Trophoblast cell (in vitro differentiated cells and primary cell): ENCODE measurements at regions not wholly inside any gene's neighbourhood (a gene's known extent, or its start where the extent isn't known, plus 50 kb on each side); places are given as distances from the start of the nearest gene placed in this dataset.

Experiments used
- DNase-seq, 2 donors: peaks; one replicate each; pipeline ENCODE4 v3.0.0-alpha.2; 2016
- H2AFZ ChIP-seq: 2 replicates; pipeline ENCODE4 v1.6.1; 2013; ENCODE audit warnings: low read length, moderate library complexity, mild to moderate bottlenecking; ENCODE audit not compliant: insufficient read depth, poor library complexity
- H2AK5ac ChIP-seq: 2 replicates; pipeline ENCODE4 v1.6.1; 2013; ENCODE audit warnings: mild to moderate bottlenecking, low read length
- H2BK120ac ChIP-seq: 2 replicates; pipeline ENCODE4 v1.6.1; 2013; ENCODE audit warnings: low read length, mild to moderate bottlenecking, moderate library complexity; ENCODE audit not compliant: insufficient read depth, poor library complexity
- H2BK12ac ChIP-seq: 2 replicates; pipeline ENCODE4 v1.6.1; 2013; ENCODE audit warnings: mild to moderate bottlenecking, low read length, moderate library complexity
- H2BK5ac ChIP-seq: 2 replicates; pipeline ENCODE4 v1.6.1; 2013; ENCODE audit warnings: low read length, low read depth, moderate library complexity, mild to moderate bottlenecking; ENCODE audit not compliant: poor library complexity
- H3K14ac ChIP-seq: 2 replicates; pipeline ENCODE4 v1.6.1; 2013; ENCODE audit warnings: mild to moderate bottlenecking, low read length
- H3K18ac ChIP-seq: 2 replicates; pipeline ENCODE4 v1.6.1; 2013; ENCODE audit warnings: mild to moderate bottlenecking, low read length
- H3K23ac ChIP-seq: 2 replicates; pipeline ENCODE4 v1.6.1; 2013; ENCODE audit warnings: low read length
- H3K27ac ChIP-seq: 2 replicates; pipeline ENCODE4 v1.5.1; 2013; ENCODE audit warnings: low read depth, mild to moderate bottlenecking, inconsistent platforms, low read length, moderate library complexity
- H3K27me3 ChIP-seq: 2 replicates; pipeline ENCODE4 v1.6.1; 2013; ENCODE audit warnings: inconsistent platforms, mild to moderate bottlenecking, low read length, moderate library complexity; ENCODE audit not compliant: insufficient read depth
- H3K36me3 ChIP-seq, 2 experiments: 1 replicate in 1 of 2; 2 replicates in 1 of 2; pipeline ENCODE4 v1.6.1; 2013; ENCODE audit warnings: low read length in 2 of 2, mild to moderate bottlenecking in 2 of 2, moderate library complexity in 1 of 2; ENCODE audit not compliant: insufficient read depth in 2 of 2, control insufficient read depth in 1 of 2
- H3K4ac ChIP-seq: 2 replicates; pipeline ENCODE4 v1.6.1; 2013; ENCODE audit warnings: low read depth, mild to moderate bottlenecking, low read length, moderate library complexity
- H3K4me1 ChIP-seq, 2 experiments: 1 replicate in 1 of 2; 2 replicates in 1 of 2; pipeline ENCODE4 v1.6.1; 2013; ENCODE audit warnings: low read length in 2 of 2, mild to moderate bottlenecking in 2 of 2, moderate library complexity in 1 of 2; ENCODE audit not compliant: insufficient read depth in 2 of 2, control insufficient read depth in 1 of 2
- H3K4me2 ChIP-seq: 2 replicates; pipeline ENCODE4 v1.6.1; 2013; ENCODE audit warnings: inconsistent platforms, mild to moderate bottlenecking, low read length, moderate library complexity
- H3K4me3 ChIP-seq: 2 replicates; pipeline ENCODE4 v1.5.1; 2013; ENCODE audit warnings: mild to moderate bottlenecking, low read depth, low read length, inconsistent platforms
- H3K79me1 ChIP-seq: one replicate; pipeline ENCODE4 v1.6.1; 2013; ENCODE audit warnings: low read length
- H3K79me2 ChIP-seq: 2 replicates; pipeline ENCODE4 v1.6.1; 2013; ENCODE audit warnings: low read length, mild to moderate bottlenecking; ENCODE audit not compliant: control insufficient read depth, insufficient read depth, poor library complexity
- H3K9ac ChIP-seq: 2 replicates; pipeline ENCODE4 v1.6.1; 2013; ENCODE audit warnings: mild to moderate bottlenecking, low read length
- H3K9me3 ChIP-seq: 2 replicates; pipeline ENCODE4 v1.6.1; 2013; ENCODE audit warnings: low read depth, mild to moderate bottlenecking, control low read depth, inconsistent platforms, low read length; ENCODE audit not compliant: insufficient read depth
- H4K12ac ChIP-seq: 2 replicates; pipeline ENCODE4 v1.6.1; 2013; ENCODE audit warnings: low read depth, mild to moderate bottlenecking, low read length, moderate library complexity
- H4K8ac ChIP-seq: 2 replicates; pipeline ENCODE4 v1.6.1; 2013; ENCODE audit warnings: low read depth, mild to moderate bottlenecking, low read length, moderate library complexity
- H4K91ac ChIP-seq: one replicate; pipeline ENCODE4 v1.6.1; 2013; ENCODE audit warnings: low read depth, mild to moderate bottlenecking, low read length, moderate library complexity
- WGBS: extraction: QIAGEN DNeasy Blood & Tissue Kit; methylation state at CpG from one replicate; pipeline ENCODE4 v1.1.7; 2013; ENCODE audit warnings: missing lambda C conversion rate; ENCODE audit not compliant: insufficient read length, insufficient coverage; ENCODE audit errors: extremely low coverage; 5-methylcytosine and 5-hydroxymethylcytosine counted together

- Histone ChIP-seq H3K79me2 (no peaks in the 10 kb centered on the region), H2BK120ac (no peak overlapping the region), H3K36me3 (no peaks in the 10 kb centered on the region), H2AK5ac (no peak overlapping the region), H3K18ac (no peak overlapping the region), H2AFZ (no peak overlapping the region), H3K79me1 (no peaks in the 10 kb centered on the region), H3K27ac (no peak overlapping the region), H3K9me3 (no peaks in the 10 kb centered on the region), H3K4me1 (no peaks in the 10 kb centered on the region), H3K9ac (no peak overlapping the region), H4K91ac (no peak overlapping the region), H3K23ac (no peak overlapping the region), H4K12ac (no peak overlapping the region), H3K4me3 (no peak overlapping the region), H4K8ac (no peak overlapping the region), H2BK12ac (no peak overlapping the region), H3K4ac (no peak overlapping the region), H3K14ac (no peak overlapping the region), H3K27me3 (no peaks in the 10 kb centered on the region), H2BK5ac (no peak overlapping the region), H3K4me2 (no peak overlapping the region)
- no peak for DNase-seq
- no CpG with 5 or more reads among the region's 2 CpGs for whole genome bisulfite sequencing
These were observed 57.5 kb upstream of the GC start for GRCh38 chr4:71841336-71841735.

- no peak overlapping the region for H4K91ac ChIP-seq
- H3K36me3 ChIP-seq: no peaks in the 10 kb centered on the region
- H3K23ac ChIP-seq: no peak overlapping the region
- H2AK5ac ChIP-seq: no peak overlapping the region
- no peak overlapping the region for H4K12ac ChIP-seq
- no peak overlapping the region for H3K4me3 ChIP-seq
- H3K9me3 ChIP-seq: no peaks in the 10 kb centered on the region
- no peak overlapping the region for H3K14ac ChIP-seq
- no peak overlapping the region for H3K4me2 ChIP-seq
- H2BK120ac ChIP-seq: no peak overlapping the region
- no peak overlapping the region for H3K27ac ChIP-seq
- no peak overlapping the region for H3K9ac ChIP-seq
- no peak overlapping the region for H2BK5ac ChIP-seq
- H4K8ac ChIP-seq: no peak overlapping the region
- H3K4ac ChIP-seq: no peak overlapping the region
- H3K79me1 ChIP-seq: no peaks in the 10 kb centered on the region
- no peak for DNase-seq
- no peaks in the 10 kb centered on the region for H3K4me1 ChIP-seq
- WGBS: no CpG with 5 or more reads among the region's 1 CpG
- H3K27me3 ChIP-seq: no peaks in the 10 kb centered on the region
- no peak overlapping the region for H2BK12ac ChIP-seq
- H2AFZ ChIP-seq: no peak overlapping the region
- no peaks in the 10 kb centered on the region for H3K79me2 ChIP-seq
- H3K18ac ChIP-seq: no peak overlapping the region
These were observed 63.4 kb upstream of the GC start for GRCh38 chr4:71847300-71847699.

GRCh38 chr4:71855944-71856343 lies 72.1 kb upstream of the GC start:
- H3K4me2 ChIP-seq: no peak overlapping the region
- no peak overlapping the region for H4K12ac ChIP-seq
- WGBS: no CpG with 5 or more reads among the region's 1 CpG
- H3K14ac ChIP-seq: no peak overlapping the region
- peaks cover 3% of the 10 kb centered on the region for H3K9me3 ChIP-seq
- no peak overlapping the region for H3K18ac ChIP-seq
- no peak overlapping the region for H3K9ac ChIP-seq
- no peaks in the 10 kb centered on the region for H3K36me3 ChIP-seq
- H3K27me3 ChIP-seq: no peaks in the 10 kb centered on the region
- H3K79me1 ChIP-seq: peaks cover 2% of the 10 kb centered on the region
- no peak overlapping the region for H3K27ac ChIP-seq
- no peak overlapping the region for H3K4me3 ChIP-seq
- H2BK12ac ChIP-seq: peak overlapping the region; percentile 43
- no peak overlapping the region for H3K23ac ChIP-seq
- no peak overlapping the region for H4K91ac ChIP-seq
- no peaks in the 10 kb centered on the region for H3K79me2 ChIP-seq
- H4K8ac ChIP-seq: no peak overlapping the region
- H2BK120ac ChIP-seq: no peak overlapping the region
- no peak overlapping the region for H3K4ac ChIP-seq
- no peak for DNase-seq
- no peak overlapping the region for H2BK5ac ChIP-seq
- no peak overlapping the region for H2AFZ ChIP-seq
- H3K4me1 ChIP-seq: peaks cover 0 to 2% of the 10 kb centered on the region in 2 experiments
- no peak overlapping the region for H2AK5ac ChIP-seq

GRCh38 chr4:71857713-71858451 lies 74.0 kb upstream of the GC start:
- no peaks in the 10 kb centered on the region for H3K79me2 ChIP-seq
- peaks cover 3% of the 10 kb centered on the region for H3K9me3 ChIP-seq
- peaks cover 2% of the 10 kb centered on the region for H3K79me1 ChIP-seq
- no peak overlapping the region for H3K4me3 ChIP-seq
- no peak overlapping the region for H3K23ac ChIP-seq
- peak overlapping the region; percentile 79 for H3K27ac ChIP-seq
- H2BK5ac ChIP-seq: peak overlapping the region; percentile 75
- no peak overlapping the region for H3K18ac ChIP-seq
- peak overlapping the region; percentile 23 for H4K8ac ChIP-seq
- H3K4me1 ChIP-seq: peaks cover 0 to 2% of the 10 kb centered on the region in 2 experiments
- H4K12ac ChIP-seq: no peak overlapping the region
- H3K9ac ChIP-seq: no peak overlapping the region
- no peak overlapping the region for H4K91ac ChIP-seq
- H3K27me3 ChIP-seq: no peaks in the 10 kb centered on the region
- H3K4ac ChIP-seq: no peak overlapping the region
- H2BK12ac ChIP-seq: peak overlapping the region; percentile 29
- H3K4me2 ChIP-seq: peak overlapping the region; percentile 52
- H2AFZ ChIP-seq: no peak overlapping the region
- DNase-seq: no peak
- H3K36me3 ChIP-seq: no peaks in the 10 kb centered on the region
- peak overlapping the region; percentile 49 for H2BK120ac ChIP-seq
- no peak overlapping the region for H2AK5ac ChIP-seq
- WGBS: no CpG with 5 or more reads among the region's 9 CpGs
- no peak overlapping the region for H3K14ac ChIP-seq
